DMS53 treated with DMSO at 0.1 percent for 48 hours (cell line): ENCODE measurements at regions not wholly inside any gene's neighbourhood (a gene's known extent, or its start where the extent isn't known, plus 50 kb on each side); places are given as distances from the start of the nearest gene placed in this dataset.

ENCODE experiments used
- DNase-seq: peaks from one replicate; lab custom pipeline; 2025; ENCODE audit not compliant: unreplicated experiment; lab: John Stamatoyannopoulos, UW

- no peak for DNase-seq
Measured at GRCh38 chr11:127898422-127899365, 688.7 kb downstream of the ETS1 start.

GRCh38 chr11:127895776-127896175 lies 691.6 kb downstream of the ETS1 start:
- no peak for DNase-seq

- no peak for DNase-seq
Measured at GRCh38 chr11:127894316-127894715, 693.0 kb downstream of the ETS1 start.

- no peak for DNase-seq
Measured at GRCh38 chr11:127890030-127890615, 697.2 kb downstream of the ETS1 start.

GRCh38 chr11:127888386-127888785 lies 699.0 kb downstream of the ETS1 start:
- no peak for DNase-seq

- DNase-seq = no peak
Measured at GRCh38 chr11:127875131-127875530, 712.2 kb downstream of the ETS1 start.

GRCh38 chr11:127873478-127873877 lies 713.9 kb downstream of the ETS1 start:
- no peak for DNase-seq

GRCh38 chr11:127866109-127866508 lies 721.2 kb downstream of the ETS1 start:
- no peak for DNase-seq

GRCh38 chr11:127864861-127865260 lies 722.5 kb downstream of the ETS1 start:
- DNase-seq = no peak

- no peak for DNase-seq
Measured at GRCh38 chr11:127862406-127862805, 725.0 kb downstream of the ETS1 start.

- DNase-seq = no peak
Measured at GRCh38 chr11:127859941-127860354, 727.4 kb downstream of the ETS1 start.

GRCh38 chr11:127844876-127845275 lies 742.5 kb downstream of the ETS1 start:
- DNase-seq = no peak

- peak; percentile 54 for DNase-seq
Measured at GRCh38 chr11:127843483-127844396, 743.6 kb downstream of the ETS1 start.

- no peak for DNase-seq
Measured at GRCh38 chr11:127825183-127825582, 762.2 kb downstream of the ETS1 start.

- no peak for DNase-seq
Measured at GRCh38 chr11:127818625-127819024, 768.7 kb downstream of the ETS1 start.

GRCh38 chr11:127816962-127817361 lies 770.4 kb downstream of the ETS1 start:
- DNase-seq = no peak

GRCh38 chr11:127815331-127815730 lies 772.0 kb downstream of the ETS1 start:
- no peak for DNase-seq

- no peak for DNase-seq
Measured at GRCh38 chr11:127806501-127806900, 780.9 kb downstream of the ETS1 start.

GRCh38 chr11:127805771-127806170 lies 781.6 kb downstream of the ETS1 start:
- DNase-seq = no peak

- DNase-seq = peak; percentile 74
Measured at GRCh38 chr11:127804747-127805400, 782.5 kb downstream of the ETS1 start.

- DNase-seq = no peak
Measured at GRCh38 chr11:127803755-127804154, 783.6 kb downstream of the ETS1 start.
